Fibroblast of lung (primary cell): ENCODE measurements at regions not wholly inside any gene's neighbourhood (a gene's known extent, or its start where the extent isn't known, plus 50 kb on each side); places are given as distances from the start of the nearest gene placed in this dataset.

ENCODE experiments used
- CTCF ChIP-seq, 2 donors: IDR thresholded peaks in 1 of 2; conservative IDR thresholded peaks in 1 of 2; 1 replicate in 1 of 2; 2 replicates in 1 of 2; pipeline ENCODE4 v1.5.1; 2011 to 2012; ENCODE audit warnings: low read length in 2 of 2, control low read depth in 1 of 2, inconsistent platforms in 1 of 2, low read depth in 1 of 2, mild to moderate bottlenecking in 1 of 2
- EZH2 ChIP-seq: IDR thresholded peaks from 2 replicates; pipeline ENCODE4 v1.5.1; 2012; ENCODE audit warnings: low read length, control low read depth, mild to moderate bottlenecking; ENCODE audit errors: missing control alignments

DNA sequence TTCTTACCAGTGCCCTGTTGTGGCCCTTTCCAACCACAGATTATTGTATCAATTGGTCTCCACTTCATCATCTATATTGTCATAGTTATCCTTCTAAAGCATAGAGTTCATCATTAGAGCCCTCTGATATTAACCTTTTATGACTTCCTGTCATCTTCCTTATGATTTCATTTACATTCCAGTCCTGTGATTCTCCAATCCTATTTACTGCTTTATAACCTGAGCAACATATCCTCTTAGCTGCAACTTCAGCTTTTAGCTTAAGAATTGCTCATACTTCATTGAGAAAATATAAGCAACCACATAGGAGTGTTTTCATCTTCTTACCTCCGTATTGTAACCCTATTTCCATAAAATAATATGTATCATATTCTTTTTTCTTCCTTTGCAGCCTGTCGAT, 252.6 kb upstream of the CENPE start:
- TF ChIP-seq CTCF (conservative IDR thresholded peaks at IDR 0.05 in 1 of 2, IDR thresholded peaks at IDR 0.05 in 1 of 2; ENCODE audit: low read depth in 1 of 2, low read length in 2 of 2): no peak
- TF ChIP-seq EZH2: no peak
